Panc1 (cell line): ENCODE measurements at regions not wholly inside any gene's neighbourhood (a gene's known extent, or its start where the extent isn't known, plus 50 kb on each side); places are given as distances from the start of the nearest gene placed in this dataset.

Experiments
- POLR2AphosphoS5 ChIP-seq: IDR thresholded peaks from 2 replicates; pipeline ENCODE4 v1.6.1; 2012; ENCODE audit warnings: mild to moderate bottlenecking, low read depth, low read length, moderate library complexity
- REST ChIP-seq, 2 experiments: IDR thresholded peaks; 2 replicates each; pipeline ENCODE4 v1.6.1; 2011 to 2012; ENCODE audit warnings: low read depth in 2 of 2, control low read depth in 1 of 2, low read length in 1 of 2, mild to moderate bottlenecking in 1 of 2, moderate library complexity in 1 of 2; ENCODE audit not compliant: insufficient read depth in 1 of 2
- SIN3A ChIP-seq: IDR thresholded peaks from 2 replicates; pipeline ENCODE4 v1.6.1; 2012; ENCODE audit warnings: low read depth, mild to moderate bottlenecking, low read length, moderate library complexity, borderline replicate concordance; ENCODE audit not compliant: insufficient read depth
- TF ChIP-seq, protein P1 (sequence below): fragments of 450-650 bp; IDR thresholded peaks from 2 replicates; pipeline ENCODE4 v1.5.1; 2017; ENCODE audit warnings: mild to moderate bottlenecking

- TF ChIP-seq, protein P1, sequence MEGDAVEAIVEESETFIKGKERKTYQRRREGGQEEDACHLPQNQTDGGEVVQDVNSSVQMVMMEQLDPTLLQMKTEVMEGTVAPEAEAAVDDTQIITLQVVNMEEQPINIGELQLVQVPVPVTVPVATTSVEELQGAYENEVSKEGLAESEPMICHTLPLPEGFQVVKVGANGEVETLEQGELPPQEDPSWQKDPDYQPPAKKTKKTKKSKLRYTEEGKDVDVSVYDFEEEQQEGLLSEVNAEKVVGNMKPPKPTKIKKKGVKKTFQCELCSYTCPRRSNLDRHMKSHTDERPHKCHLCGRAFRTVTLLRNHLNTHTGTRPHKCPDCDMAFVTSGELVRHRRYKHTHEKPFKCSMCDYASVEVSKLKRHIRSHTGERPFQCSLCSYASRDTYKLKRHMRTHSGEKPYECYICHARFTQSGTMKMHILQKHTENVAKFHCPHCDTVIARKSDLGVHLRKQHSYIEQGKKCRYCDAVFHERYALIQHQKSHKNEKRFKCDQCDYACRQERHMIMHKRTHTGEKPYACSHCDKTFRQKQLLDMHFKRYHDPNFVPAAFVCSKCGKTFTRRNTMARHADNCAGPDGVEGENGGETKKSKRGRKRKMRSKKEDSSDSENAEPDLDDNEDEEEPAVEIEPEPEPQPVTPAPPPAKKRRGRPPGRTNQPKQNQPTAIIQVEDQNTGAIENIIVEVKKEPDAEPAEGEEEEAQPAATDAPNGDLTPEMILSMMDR, result no peak
- TF ChIP-seq POLR2AphosphoS5 (no peak), SIN3A (no peak), REST (IDR thresholded peaks at IDR 0.05; ENCODE audit: insufficient read depth in 1 of 2, low read depth in 2 of 2, low read length in 1 of 2) (no peak)
Observed at GRCh38 chr1:61519631-61520030, 205.3 kb downstream of the TM2D1 start.
